Kidney (tissue), 13 donors: ENCODE measurements at regions not wholly inside any gene's neighbourhood (a gene's known extent, or its start where the extent isn't known, plus 50 kb on each side); places are given as distances from the start of the nearest gene placed in this dataset.

Source experiments
- DNase-seq, 5 donors: peaks; one replicate each; pipeline ENCODE4 v3.0.0-alpha.2; 2013 to 2020
- FAIRE-seq: peaks from 2 replicates; lab custom pipeline; 2012; peaks lifted over from hg19 to GRCh38; lab: Jason Lieb, UNC
- H3K27ac ChIP-seq, 2 donors: one replicate each; pipeline ENCODE4 v1.7.0; 2013; ENCODE audit warnings: low read depth in 2 of 2, low read length in 2 of 2, inconsistent platforms in 1 of 2
- H3K27me3 ChIP-seq: one replicate; pipeline ENCODE4 v1.7.1; 2013; ENCODE audit warnings: low read length, inconsistent platforms; ENCODE audit not compliant: control insufficient read depth, insufficient read depth
- H3K36me3 ChIP-seq, 3 donors: one replicate each; pipeline versions ENCODE4 v1.7.0 to v1.7.1; 2013; ENCODE audit warnings: low read length in 3 of 3, control low read depth in 1 of 3, inconsistent platforms in 1 of 3; ENCODE audit not compliant: insufficient read depth in 3 of 3, control insufficient read depth in 2 of 3
- H3K4me1 ChIP-seq, 3 donors: one replicate each; pipeline versions ENCODE4 v1.7.0 to v1.7.1; 2013; ENCODE audit warnings: low read length in 3 of 3, inconsistent platforms in 1 of 3, low read depth in 1 of 3; ENCODE audit not compliant: control insufficient read depth in 2 of 3, insufficient read depth in 2 of 3
- H3K4me3 ChIP-seq, 3 donors: one replicate each; pipeline versions ENCODE4 v1.7.0 to v1.8.1; 2013; ENCODE audit warnings: low read length in 3 of 3, control low read depth in 1 of 3, inconsistent platforms in 1 of 3
- H3K9ac ChIP-seq, 3 donors: one replicate each; pipeline versions ENCODE4 v1.7.0 to v1.7.1; 2013; ENCODE audit warnings: low read length in 3 of 3, control low read depth in 1 of 3, inconsistent platforms in 1 of 3
- H3K9me3 ChIP-seq, 3 donors: one replicate each; pipeline versions ENCODE4 v1.7.0 to v1.7.1; 2013; ENCODE audit warnings: low read length in 3 of 3, control low read depth in 1 of 3, inconsistent platforms in 1 of 3; ENCODE audit not compliant: control insufficient read depth in 2 of 3, insufficient read depth in 1 of 3
- intact Hi-C: fragments of 100-400 bp; cut with DNase I; formaldehyde crosslinking; loops from one replicate; pipeline ENCODE4 v1.11.1; 2022
- TF ChIP-seq, protein P1 (sequence below): IDR thresholded peaks from 3 replicates; pipeline ENCODE4 v1.5.1; 2012; ENCODE audit warnings: mild to moderate bottlenecking, moderate library complexity, borderline replicate concordance; ENCODE audit not compliant: insufficient read depth; ENCODE audit errors: extremely low read depth
- donor health status: control.
- donor health status: control.
- donor health status: control.
- donor health status: control.
- donor health status: control.
- donor health status: DM: yes; HTN: yes; CAD: no.
- donor health status: Normal renal cell carcinoma (clear cell type).

DNA sequence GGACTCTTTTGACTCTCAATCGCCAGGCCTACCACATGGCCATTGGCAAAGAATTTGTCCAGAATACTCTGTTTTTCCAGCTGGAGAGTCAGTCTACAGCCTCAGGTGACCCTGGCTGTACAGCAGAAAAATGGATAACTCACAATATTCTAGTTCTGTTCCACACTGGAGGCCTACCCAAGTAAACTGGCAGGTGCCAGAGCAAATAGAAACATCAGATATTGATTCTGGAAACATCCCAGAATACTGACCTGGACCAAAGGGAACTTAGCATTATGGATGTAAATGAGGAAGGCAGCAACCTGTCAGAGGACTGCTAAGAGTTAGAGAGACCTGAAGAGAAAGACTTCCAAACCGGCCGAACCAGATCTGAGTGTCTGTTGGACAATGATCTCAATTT is 147.9 kb upstream of the SMAD1 start:
- Histone ChIP-seq H3K4me1 (no peaks in the 10 kb centered on the region), H3K27me3 (no peaks in the 10 kb centered on the region), H3K9ac (no peak overlapping the region), H3K4me3 (no peak overlapping the region), H3K36me3 (no peaks in the 10 kb centered on the region), H3K27ac (no peak overlapping the region), H3K9me3 (no peaks in the 10 kb centered on the region)
- FAIRE-seq = no peak
- intact Hi-C loops = no loop called here
- DNase-seq = no peak
- TF ChIP-seq, protein P1, sequence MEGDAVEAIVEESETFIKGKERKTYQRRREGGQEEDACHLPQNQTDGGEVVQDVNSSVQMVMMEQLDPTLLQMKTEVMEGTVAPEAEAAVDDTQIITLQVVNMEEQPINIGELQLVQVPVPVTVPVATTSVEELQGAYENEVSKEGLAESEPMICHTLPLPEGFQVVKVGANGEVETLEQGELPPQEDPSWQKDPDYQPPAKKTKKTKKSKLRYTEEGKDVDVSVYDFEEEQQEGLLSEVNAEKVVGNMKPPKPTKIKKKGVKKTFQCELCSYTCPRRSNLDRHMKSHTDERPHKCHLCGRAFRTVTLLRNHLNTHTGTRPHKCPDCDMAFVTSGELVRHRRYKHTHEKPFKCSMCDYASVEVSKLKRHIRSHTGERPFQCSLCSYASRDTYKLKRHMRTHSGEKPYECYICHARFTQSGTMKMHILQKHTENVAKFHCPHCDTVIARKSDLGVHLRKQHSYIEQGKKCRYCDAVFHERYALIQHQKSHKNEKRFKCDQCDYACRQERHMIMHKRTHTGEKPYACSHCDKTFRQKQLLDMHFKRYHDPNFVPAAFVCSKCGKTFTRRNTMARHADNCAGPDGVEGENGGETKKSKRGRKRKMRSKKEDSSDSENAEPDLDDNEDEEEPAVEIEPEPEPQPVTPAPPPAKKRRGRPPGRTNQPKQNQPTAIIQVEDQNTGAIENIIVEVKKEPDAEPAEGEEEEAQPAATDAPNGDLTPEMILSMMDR = no peak

DNA sequence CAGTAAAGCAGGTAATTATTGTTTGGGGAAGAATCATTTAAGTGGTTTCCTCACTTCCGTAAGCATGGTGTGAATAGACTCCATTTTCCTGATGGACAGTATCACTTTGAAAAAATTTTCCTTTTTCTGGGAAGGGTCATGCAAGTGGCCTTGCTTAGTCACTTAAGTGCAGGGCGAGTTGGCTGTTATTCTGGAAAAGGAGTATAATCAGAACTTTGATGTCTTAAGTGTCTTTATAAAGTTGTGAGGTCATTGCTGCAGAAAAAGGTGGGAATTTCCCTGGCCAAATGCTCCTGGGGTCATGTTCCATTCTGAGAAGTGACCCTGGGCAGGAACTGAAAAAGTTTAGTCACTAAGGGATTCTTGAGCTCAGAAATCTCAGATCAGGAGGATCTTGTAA is 146.1 kb upstream of the OTUD4 start:
- Histone ChIP-seq H3K36me3 (no peaks in the 10 kb centered on the region), H3K9ac (no peak overlapping the region), H3K9me3 (no peaks in the 10 kb centered on the region), H3K4me1 (no peaks in the 10 kb centered on the region), H3K27ac (no peak overlapping the region), H3K27me3 (no peaks in the 10 kb centered on the region), H3K4me3 (no peak overlapping the region)
- TF ChIP-seq, protein P1 = no peak
- no peak for FAIRE-seq
- intact Hi-C loops = no loop called here
- DNase-seq = no peak

DNA sequence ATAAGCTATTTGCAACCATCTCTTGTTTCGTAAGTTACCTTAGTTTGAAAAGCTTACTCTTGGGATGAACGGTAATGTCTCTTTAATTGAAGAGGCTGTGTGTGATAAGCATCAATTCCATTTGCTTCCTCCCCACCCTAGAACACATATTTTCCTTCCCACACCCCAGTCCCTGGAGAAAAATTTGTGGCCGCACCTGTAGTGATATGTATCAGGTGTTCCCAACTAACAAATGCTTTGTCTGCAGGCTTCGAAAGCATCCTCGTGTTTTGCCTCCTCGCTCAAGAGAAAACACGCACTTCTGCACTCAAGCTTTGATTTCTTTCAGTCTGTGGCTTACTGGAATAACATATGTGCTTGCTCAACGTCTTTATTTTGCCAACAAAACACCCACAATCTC is 143.8 kb upstream of the OTUD4 start:
- Histone ChIP-seq H3K27me3 (no peaks in the 10 kb centered on the region), H3K4me3 (no peak overlapping the region), H3K9me3 (no peaks in the 10 kb centered on the region), H3K36me3 (no peaks in the 10 kb centered on the region), H3K4me1 (no peaks in the 10 kb centered on the region), H3K9ac (no peak overlapping the region), H3K27ac (no peak overlapping the region)
- TF ChIP-seq, protein P1 = no peak
- no peak for FAIRE-seq
- DNase-seq = no peak
- intact Hi-C loops = no loop called here

DNA sequence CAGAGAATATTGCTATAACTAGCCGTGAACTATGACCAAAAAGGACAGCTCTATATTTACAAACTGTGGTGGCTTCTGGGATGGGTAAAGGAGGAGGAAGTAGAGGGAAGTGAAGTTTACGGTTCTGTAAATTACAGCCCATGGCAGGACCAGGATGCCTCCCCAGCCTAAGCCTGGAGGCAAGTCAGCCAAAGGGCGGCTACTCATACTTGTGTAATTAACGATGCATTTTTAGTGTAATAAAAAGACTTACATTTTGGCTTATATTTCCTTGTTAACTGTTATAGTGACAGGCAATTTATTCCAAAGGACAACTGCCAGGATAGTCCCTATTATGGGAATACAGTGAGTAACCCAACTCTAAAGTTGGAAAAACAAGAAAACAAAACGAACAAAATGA is 139.9 kb upstream of the OTUD4 start:
- DNase-seq (peak in 3 of 5 donors; percentile 23 to 78 (median 56)), FAIRE-seq (no peak)
- no peak overlapping the region for H3K27ac ChIP-seq
- H3K4me3 ChIP-seq = no peak overlapping the region
- intact Hi-C loops = no loop called here
- H3K27me3 ChIP-seq = no peaks in the 10 kb centered on the region
- no peaks in the 10 kb centered on the region for H3K36me3 ChIP-seq
- no peak overlapping the region for H3K9ac ChIP-seq
- no peaks in the 10 kb centered on the region for H3K4me1 ChIP-seq
- no peaks in the 10 kb centered on the region for H3K9me3 ChIP-seq
- TF ChIP-seq, protein P1 = no peak
